GM12878 (cell line): ENCODE measurements at regions not wholly inside any gene's neighbourhood (a gene's known extent, or its start where the extent isn't known, plus 50 kb on each side); places are given as distances from the start of the nearest gene placed in this dataset.

Source experiments
- ATAC-seq: fragments of 200-7000 bp; cut with Tn5 transposase; 3 replicates; pipeline ENCODE4 v1.9.1; 2020; ENCODE audit warnings: mild to moderate bottlenecking, moderate library complexity
- BruUV-seq: library from RNA; stranded (reverse); fragments of 400-500 nt; replicated peaks from 2 replicates; lab custom pipeline; 2021; lab: Mats Ljungman, UMichigan
- CTCF ChIA-PET: fragments of 300-600 bp; sonication (Branson Sonifier 250); formaldehyde crosslinking; extraction: SDS; loops from one replicate; lab custom pipeline; 2021; ENCODE audit warnings: inconsistent platforms; lab: Yijun Ruan, JAX
- POLR2A ChIA-PET: fragments of 350-600 bp; formaldehyde crosslinking; extraction: SDS; loops from one replicate; lab custom pipeline; 2021; ENCODE audit warnings: inconsistent platforms; lab: Charles Lee
- RAD21 ChIA-PET: fragments of 300-600 bp; sonication (Branson Sonifier 250); formaldehyde crosslinking; loops from one replicate; lab custom pipeline; 2023; ENCODE audit warnings: antibody characterized with exemption; ENCODE audit not compliant: unreplicated experiment; lab: Charles Lee
- SMC1A ChIA-PET: fragments of 300-600 bp; sonication (Branson Sonifier 250); formaldehyde crosslinking; loops from one replicate; lab custom pipeline; 2023; ENCODE audit not compliant: unreplicated experiment, uncharacterized antibody; lab: Charles Lee
- DNase-seq: peaks from one replicate; pipeline ENCODE4 v3.0.0-alpha.2; 2011; ENCODE audit warnings: low read depth, low spot score
- FAIRE-seq: peaks from 3 replicates; lab custom pipeline; 2011; peaks lifted over from hg19 to GRCh38; lab: Jason Lieb, UNC
- H2AFZ ChIP-seq: 2 replicates; pipeline ENCODE4 v1.6.0; 2011; ENCODE audit warnings: low read depth, low read length, control low read depth; ENCODE audit not compliant: control insufficient read depth
- H3K27ac ChIP-seq: 2 replicates; pipeline ENCODE4 v1.5.1; 2011; ENCODE audit warnings: control low read depth; ENCODE audit not compliant: control insufficient read depth, insufficient read depth
- H3K27me3 ChIP-seq, 2 experiments: replicated peaks in 1 of 2; 2 replicates each; pipeline versions ENCODE4 v1.6.0 to v1.6.1; 2011; ENCODE audit warnings: low read length in 1 of 2; ENCODE audit not compliant: control insufficient read depth in 2 of 2, insufficient read depth in 2 of 2
- H3K36me3 ChIP-seq, 2 experiments: 2 replicates each; pipeline ENCODE4 v1.5.1; 2011; ENCODE audit warnings: low read length in 1 of 2; ENCODE audit not compliant: control insufficient read depth in 2 of 2, insufficient read depth in 2 of 2
- H3K4me1 ChIP-seq: 2 replicates; pipeline ENCODE4 v1.6.1; 2011; ENCODE audit warnings: mild to moderate bottlenecking, low read length, moderate library complexity, mixed read lengths; ENCODE audit not compliant: control insufficient read depth, insufficient read depth
- H3K4me2 ChIP-seq: 2 replicates; pipeline ENCODE4 v1.6.0; 2011; ENCODE audit warnings: control low read depth; ENCODE audit not compliant: control insufficient read depth, insufficient read depth
- H3K4me3 ChIP-seq: fragments of 200-600 bp; sonication (generic); 2 replicates; pipeline ENCODE4 v1.5.1; 2016
- H3K79me2 ChIP-seq: 2 replicates; pipeline ENCODE4 v1.6.0; 2011; ENCODE audit warnings: low read length; ENCODE audit not compliant: control insufficient read depth, insufficient read depth
- H3K9ac ChIP-seq: 2 replicates; pipeline ENCODE4 v1.8.0; 2011; ENCODE audit warnings: low read length, control low read depth, mixed read lengths; ENCODE audit not compliant: control insufficient read depth, insufficient read depth
- H3K9me3 ChIP-seq: replicated peaks from 3 replicates; pipeline ENCODE4 v1.5.1; 2011; ENCODE audit warnings: mild to moderate bottlenecking, low read length; ENCODE audit not compliant: control insufficient read depth, insufficient read depth
- H4K20me1 ChIP-seq: 2 replicates; pipeline ENCODE4 v1.6.0; 2011; ENCODE audit not compliant: control insufficient read depth, insufficient read depth
- ATF3 ChIP-seq: IDR thresholded peaks from 2 replicates; pipeline ENCODE4 v1.6.1; 2011; ENCODE audit warnings: low read depth, mild to moderate bottlenecking, low read length, moderate library complexity, borderline replicate concordance; ENCODE audit errors: extremely low read depth
- BCL11A ChIP-seq: IDR thresholded peaks from 2 replicates; pipeline ENCODE4 v1.6.1; 2011; ENCODE audit warnings: low read depth, low read length
- BCLAF1 ChIP-seq: fragments of 450-650 bp; IDR thresholded peaks from 2 replicates; pipeline ENCODE4 v1.6.1; 2017; ENCODE audit warnings: antibody characterized with exemption, mild to moderate bottlenecking, moderate library complexity
- BMI1 ChIP-seq: fragments of 450-650 bp; IDR thresholded peaks from 2 replicates; pipeline ENCODE4 v1.6.1; 2016; ENCODE audit warnings: mild to moderate bottlenecking, moderate library complexity, borderline replicate concordance
- CHD4 ChIP-seq: fragments of 200-600 bp; sonication (generic); IDR thresholded peaks from 2 replicates; pipeline ENCODE4 v1.6.1; 2016; ENCODE audit warnings: mild to moderate bottlenecking
- ETV6 ChIP-seq, 2 experiments: fragments of 450-650 bp in 1 of 2; IDR thresholded peaks in 1 of 2; conservative IDR thresholded peaks in 1 of 2; 2 replicates each; pipeline ENCODE4 v1.6.1; 2014; ENCODE audit warnings: antibody characterized with exemption in 1 of 2, borderline replicate concordance in 1 of 2, low read depth in 1 of 2, mild to moderate bottlenecking in 1 of 2, moderate library complexity in 1 of 2
- HDGF ChIP-seq: fragments of 450-650 bp; IDR thresholded peaks from 2 replicates; pipeline ENCODE4 v1.6.1; 2016; ENCODE audit warnings: antibody characterized with exemption
- IKZF1 ChIP-seq: fragments of 450-650 bp; conservative IDR thresholded peaks from 2 replicates; pipeline ENCODE4 v1.6.1; 2017; ENCODE audit warnings: antibody characterized with exemption, mild to moderate bottlenecking
- KDM1A ChIP-seq: fragments of 200-600 bp; sonication (generic); IDR thresholded peaks from 2 replicates; pipeline ENCODE4 v1.6.1; 2016; ENCODE audit warnings: borderline replicate concordance
- RBBP5 ChIP-seq: fragments of 200-600 bp; sonication (generic); conservative IDR thresholded peaks from 2 replicates; pipeline ENCODE4 v1.6.1; 2016
- SIN3A ChIP-seq: IDR thresholded peaks from 2 replicates; pipeline ENCODE4 v1.6.1; 2012; ENCODE audit warnings: low read depth, low read length, improper control_type of control experiment
- SMAD1 ChIP-seq: fragments of 450-650 bp; IDR thresholded peaks from 2 replicates; pipeline ENCODE4 v1.6.1; 2018; ENCODE audit warnings: mild to moderate bottlenecking, low read depth; ENCODE audit not compliant: partially characterized antibody
- SMAD5 ChIP-seq: IDR thresholded peaks from 2 replicates; pipeline ENCODE4 v1.6.1; 2016; ENCODE audit warnings: antibody characterized with exemption, low read depth
- SMC3 ChIP-seq: IDR thresholded peaks from 2 replicates; pipeline ENCODE4 v1.6.1; 2011; ENCODE audit warnings: low read length, improper control_type of control experiment, borderline replicate concordance
- SREBF2 ChIP-seq: IDR thresholded peaks from 2 replicates; pipeline ENCODE4 v1.6.1; 2012; ENCODE audit warnings: mild to moderate bottlenecking, low read length
- TCF7 ChIP-seq: IDR thresholded peaks from 2 replicates; pipeline ENCODE4 v1.6.1; 2014; ENCODE audit warnings: antibody characterized with exemption, borderline replicate concordance
- ZNF217 ChIP-seq: fragments of 450-650 bp; IDR thresholded peaks from 2 replicates; pipeline ENCODE4 v1.6.1; 2017; ENCODE audit warnings: antibody characterized with exemption, mild to moderate bottlenecking
- WGBS: methylation state at CpG from one replicate; pipeline ENCODE4 v1.1.6; 2016; ENCODE audit warnings: low lambda C conversion rate; ENCODE audit not compliant: insufficient replicate concordance, insufficient coverage; ENCODE audit errors: missing lambda C conversion rate; 5-methylcytosine and 5-hydroxymethylcytosine counted together
- in situ Hi-C: fragments of 300-500 bp; cut with MboI; formaldehyde crosslinking; loops from 9 replicates; pipeline ENCODE4 v1.14.3; 2018; ENCODE audit warnings: mixed read lengths
- intact Hi-C: fragments of 100-400 bp; cut with micrococcal nuclease; formaldehyde crosslinking; loops from one replicate; pipeline ENCODE4 v1.14.2; 2022; ENCODE audit not compliant: unreplicated experiment

GRCh38 chr18:42533009-42533575 is 578.1 kb downstream of the PIK3C3 start:
- SMC1A ChIA-PET = no interaction called here
- CTCF ChIA-PET = interaction anchor here (0.7 to 1.2 kb wide), 3 partner anchors 63 to 227 kb away, joined by 3 to 4 read pairs (median 3); no protein-coding TSS in a partner anchor

GRCh38 chr18:42533616-42534015 is 578.6 kb downstream of the PIK3C3 start:
- FAIRE-seq = no peak
- in situ Hi-C loops = no loop called here

More at GRCh38 chr18:42533009-42533575, 578.1 kb downstream of the PIK3C3 start:
- H3K9me3 ChIP-seq = no peaks in the 10 kb centered on the region
- BruUV-seq = no TSS peak
- ATAC-seq = no peak
- WGBS = 2% methylated on average over 4 of the region's 4 CpGs
- H3K4me1 ChIP-seq = no peaks in the 10 kb centered on the region
- TF ChIP-seq SMAD1 (no peak), BCL11A (no peak), IKZF1 (no peak)
- H3K27me3 ChIP-seq = no peaks in the 10 kb centered on the region
- POLR2A ChIA-PET = no interaction called here
- H3K4me2 ChIP-seq = no peak overlapping the region
- no peaks in the 10 kb centered on the region for H3K79me2 ChIP-seq
- H2AFZ ChIP-seq = no peak overlapping the region
- RAD21 ChIA-PET = no interaction called here
- no peak overlapping the region for H3K9ac ChIP-seq
- in situ Hi-C loops (no loop called here), intact Hi-C loops (no loop called here)
- DNase-seq = no peak
- no peaks in the 10 kb centered on the region for H4K20me1 ChIP-seq
- H3K36me3 ChIP-seq = no peaks in the 10 kb centered on the region
- no peak overlapping the region for H3K27ac ChIP-seq
- no peak for FAIRE-seq
- H3K4me3 ChIP-seq = no peak overlapping the region

More at GRCh38 chr18:42533616-42534015, 578.6 kb downstream of the PIK3C3 start:
- H3K27ac ChIP-seq = no peak overlapping the region
- H3K4me2 ChIP-seq = no peak overlapping the region
- DNase-seq = no peak
- no peaks in the 10 kb centered on the region for H3K79me2 ChIP-seq
- ChIA-PET RAD21 (no interaction called here), CTCF (interaction anchor here (0.7 to 1.2 kb wide), 2 partner anchors 112 to 228 kb away, joined by 3 read pairs; no protein-coding TSS in a partner anchor), POLR2A (no interaction called here), SMC1A (no interaction called here)
- no peaks in the 10 kb centered on the region for H4K20me1 ChIP-seq
- H3K27me3 ChIP-seq = no peaks in the 10 kb centered on the region
- TF ChIP-seq HDGF (no peak), KDM1A (no peak), TCF7 (no peak), ATF3 (no peak), CHD4 (no peak), SMC3 (no peak), SIN3A (no peak), SMAD5 (no peak), ETV6 (conservative IDR thresholded peaks at IDR 0.05 in 1 of 2, IDR thresholded peaks at IDR 0.05 in 1 of 2; ENCODE audit: borderline replicate concordance in 1 of 2, low read depth in 1 of 2) (no peak), SREBF2 (no peak), ZNF217 (no peak), RBBP5 (no peak), BCLAF1 (no peak), BMI1 (no peak)
- intact Hi-C loops = no loop called here
- no peak overlapping the region for H3K9ac ChIP-seq
- no peak overlapping the region for H2AFZ ChIP-seq
- whole genome bisulfite sequencing = 53% methylated on average over 8 of the region's 8 CpGs
- no peaks in the 10 kb centered on the region for H3K4me1 ChIP-seq
- no peaks in the 10 kb centered on the region for H3K9me3 ChIP-seq
- ATAC-seq = no peak
- H3K36me3 ChIP-seq = no peaks in the 10 kb centered on the region
- BruUV-seq = no TSS peak
- H3K4me3 ChIP-seq = no peak overlapping the region
